Stimulated activated CD4-positive, alpha-beta T cell treated with anti-CD3 and anti-CD28 coated beads, Interleukin-4, amount 100 ng/mL, for 24 hours (primary cell): ENCODE measurements at regions not wholly inside any gene's neighbourhood (a gene's known extent, or its start where the extent isn't known, plus 50 kb on each side); places are given as distances from the start of the nearest gene placed in this dataset.
"Not testable (repeated sequence)": the region's sequence is repeated elsewhere in the genome, so short reads cannot be mapped to it uniquely, and the experiment has no call there.

Experiments
- DNase-seq: peaks from one replicate; pipeline ENCODE4 v3.0.0-alpha.2; 2020

DNA sequence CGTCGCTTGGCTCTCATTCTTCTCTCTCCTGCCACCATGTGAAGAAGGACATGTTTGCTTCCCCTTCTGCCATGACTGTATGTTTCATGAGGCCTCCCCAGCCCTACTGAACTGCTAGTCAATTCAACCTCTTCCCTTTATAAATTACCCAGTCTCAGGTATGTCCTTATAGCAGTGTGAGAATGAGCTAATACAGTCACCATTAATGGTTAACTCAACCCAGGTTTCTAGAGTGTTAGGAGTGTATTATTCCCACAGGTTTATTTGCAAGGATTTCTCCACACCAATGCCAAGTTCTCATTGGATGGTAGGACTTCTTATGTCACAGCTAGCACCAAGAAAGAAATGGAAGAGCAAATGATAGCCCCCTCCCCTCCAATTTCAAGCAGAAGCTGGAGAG lies 71.9 kb downstream of the DYNAP start:
- no peak for DNase-seq

DNA sequence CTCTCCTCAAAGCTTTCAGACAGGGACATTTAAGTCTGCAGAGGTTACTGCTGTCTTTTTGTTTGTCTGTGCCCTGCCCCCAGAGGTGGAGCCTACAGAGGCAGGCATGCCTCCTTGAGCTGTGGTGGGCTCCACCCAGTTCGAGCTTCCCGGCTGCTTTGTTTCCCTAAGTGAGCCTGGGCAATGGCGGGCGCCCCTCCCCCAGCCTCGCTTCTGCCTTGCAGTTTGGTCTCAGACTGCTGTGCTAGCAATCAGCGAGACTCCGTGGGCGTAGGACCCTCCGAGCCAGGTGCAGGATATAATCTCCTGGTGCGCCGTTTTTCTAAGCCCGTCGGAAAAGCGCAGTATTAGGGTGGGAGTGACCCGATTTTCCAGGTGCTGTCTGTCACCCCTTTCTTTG lies 78.7 kb downstream of the DYNAP start:
- DNase-seq = not testable (repeated sequence)

DNA sequence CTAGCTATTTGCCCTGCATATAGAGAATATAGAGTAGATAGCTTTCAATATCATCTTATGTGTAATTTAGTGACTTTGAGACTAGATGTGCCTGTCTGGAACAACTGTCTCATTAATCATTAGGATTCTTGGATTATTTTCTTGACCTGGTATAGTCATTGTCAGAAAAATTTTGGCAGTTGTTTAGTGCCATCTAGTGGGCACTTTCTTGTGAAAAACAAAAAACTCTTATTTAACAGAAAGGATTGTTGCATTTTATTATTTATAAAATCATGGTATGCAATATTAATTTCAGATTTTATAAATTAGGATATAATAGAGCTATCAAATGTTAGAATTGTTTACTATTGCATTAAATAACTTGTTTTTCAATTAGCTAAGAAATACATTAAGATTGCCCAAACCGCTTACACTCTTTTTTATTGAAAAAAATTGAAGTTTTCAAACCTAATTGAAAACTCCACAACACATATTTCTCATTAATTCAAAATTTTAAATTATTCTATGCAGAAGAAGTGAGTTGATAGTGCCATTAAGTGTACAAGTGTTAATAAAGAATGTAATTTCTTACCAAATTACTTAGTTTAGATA lies 80.3 kb downstream of the DYNAP start:
- no peak for DNase-seq

DNA sequence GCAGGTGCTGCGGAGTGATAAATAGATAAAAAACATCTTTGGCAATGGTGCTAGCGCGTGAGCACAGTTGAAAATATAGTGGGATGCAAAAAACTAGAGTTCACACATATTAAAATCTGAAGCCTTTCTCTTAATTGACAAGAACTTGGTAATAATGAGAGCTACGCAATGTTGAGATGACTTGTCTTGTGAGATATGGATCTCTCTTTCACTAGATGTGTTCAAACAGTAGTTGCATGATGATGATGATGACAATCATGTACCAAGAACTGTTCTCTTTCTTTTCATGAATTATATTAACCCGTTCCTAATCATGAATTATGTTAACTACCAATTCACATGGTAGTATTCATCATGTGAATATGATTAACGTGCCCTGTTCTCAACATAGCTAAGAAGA lies 81.1 kb downstream of the DYNAP start:
- no peak for DNase-seq

DNA sequence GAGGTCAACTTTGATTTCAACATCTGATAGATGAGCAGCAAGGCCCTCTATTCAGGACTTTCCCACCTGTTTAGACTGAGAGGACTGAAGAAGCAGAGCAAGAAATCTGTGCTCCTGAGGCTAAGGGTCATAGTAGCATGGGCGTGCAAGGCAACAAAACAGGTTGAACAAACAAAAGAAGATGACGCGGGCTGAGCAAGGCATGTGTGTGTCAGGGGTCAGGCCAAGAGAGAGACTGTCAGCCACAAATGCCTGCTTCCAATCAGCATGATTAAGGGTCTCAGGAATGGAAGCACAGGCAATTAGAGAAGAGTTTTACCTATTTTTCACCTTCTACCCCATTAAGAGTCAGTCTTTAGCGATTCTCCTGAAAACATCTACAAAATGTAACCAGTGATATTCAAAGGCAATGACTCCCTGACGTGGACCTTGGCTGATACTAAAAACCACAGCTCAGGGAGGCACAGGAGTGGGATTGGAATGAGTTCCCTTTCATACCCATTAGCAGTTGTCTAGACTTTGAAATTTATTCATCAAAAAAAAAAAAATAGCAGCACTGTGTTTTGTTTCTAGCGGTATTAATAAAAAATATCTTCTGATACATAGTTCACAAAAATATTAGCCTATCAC lies 81.9 kb downstream of the DYNAP start:
- DNase-seq = no peak

DNA sequence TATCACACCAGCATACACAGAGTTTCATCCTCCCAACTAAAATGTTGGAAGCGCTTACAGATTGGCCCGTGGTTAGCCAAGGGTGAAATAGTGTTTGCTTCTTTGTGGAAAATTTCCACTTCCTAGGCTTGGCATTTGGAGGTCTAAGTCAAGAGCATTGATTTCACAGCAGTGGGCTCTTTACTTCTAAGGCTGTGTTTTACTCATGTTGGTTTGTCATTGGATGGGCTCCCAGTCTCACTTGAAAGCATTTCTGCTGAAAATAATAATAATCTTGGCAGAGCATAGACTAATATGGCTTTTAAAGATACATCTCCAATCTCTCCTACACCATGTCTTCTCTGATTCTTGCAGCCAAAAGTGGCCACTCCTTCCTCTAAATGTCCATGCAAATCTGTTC lies 82.9 kb downstream of the DYNAP start:
- no peak for DNase-seq

DNA sequence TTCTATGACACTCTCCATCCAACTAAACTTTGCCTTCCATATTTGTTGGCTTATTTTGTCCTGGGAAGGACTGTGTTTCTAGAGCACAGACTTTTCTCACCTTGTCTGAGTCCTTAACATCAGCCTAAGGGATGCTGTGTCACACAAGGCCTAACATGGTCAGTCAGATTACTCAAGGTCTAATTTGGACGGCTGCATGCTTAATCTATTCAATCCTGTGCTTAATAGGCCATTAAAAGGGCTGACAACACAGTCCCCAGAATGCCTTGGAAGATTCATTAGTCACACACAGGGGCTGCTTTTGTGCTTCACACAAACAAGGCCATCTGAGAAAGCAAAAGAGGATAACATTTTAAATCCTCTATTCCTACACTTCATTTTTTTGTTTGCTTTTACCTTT lies 84.0 kb downstream of the DYNAP start:
- no peak for DNase-seq

DNA sequence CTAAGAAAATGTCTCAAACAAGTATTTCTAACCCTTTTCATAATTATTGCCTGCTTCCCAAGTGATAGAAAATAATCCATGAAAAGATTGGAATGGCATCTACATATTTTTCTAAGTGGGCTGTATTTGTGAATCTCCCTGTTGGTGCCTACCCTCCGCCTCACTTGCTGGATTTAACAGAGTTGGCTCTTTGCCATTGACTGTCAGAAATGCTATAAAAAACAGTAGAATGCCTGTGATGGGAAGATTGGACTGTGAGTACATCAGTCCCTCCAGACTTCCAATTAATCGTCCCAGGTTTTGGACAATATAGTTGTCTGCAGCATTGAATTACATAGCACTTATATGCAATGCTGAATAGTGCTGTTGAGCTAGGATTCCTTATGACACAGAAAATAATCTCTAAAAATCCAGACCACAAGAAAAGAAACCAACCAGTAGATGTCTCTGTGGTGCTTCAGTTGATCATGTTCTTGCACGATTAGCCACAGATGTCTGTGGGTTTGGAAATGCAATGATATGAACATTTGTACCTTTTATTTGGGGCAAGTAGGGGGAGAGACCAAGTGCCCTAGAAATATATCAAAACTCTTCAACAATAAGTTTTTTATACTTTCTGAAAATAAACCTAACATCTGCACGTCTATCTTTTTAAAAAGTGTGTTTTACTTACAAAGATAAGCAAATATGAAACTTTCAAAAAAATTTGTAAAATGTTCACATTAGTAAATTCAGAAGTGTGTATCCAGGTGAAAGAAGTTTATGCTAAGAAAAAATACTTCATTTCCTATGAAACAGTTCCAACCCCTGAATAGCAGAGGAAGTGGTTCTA lies 88.5 kb downstream of the DYNAP start:
- DNase-seq = no peak

DNA sequence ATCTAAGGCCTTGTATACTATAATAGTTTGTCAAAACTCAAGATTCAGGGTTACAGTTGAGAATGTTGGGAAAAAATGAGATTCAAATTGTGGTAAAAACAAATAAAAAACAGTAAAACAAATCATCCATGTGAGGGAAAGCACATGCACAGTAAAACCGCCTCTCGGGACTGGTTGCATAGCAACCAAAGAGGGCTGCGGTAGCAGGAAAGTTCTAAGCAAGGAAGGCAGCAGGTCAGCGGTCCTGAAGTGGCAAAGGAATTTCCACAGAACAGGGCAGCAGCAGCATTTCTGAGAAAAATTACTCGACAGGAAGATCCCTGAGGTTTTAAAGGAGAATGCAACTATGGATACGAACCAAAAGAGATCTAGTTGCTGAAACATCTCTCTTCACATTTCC lies 93.7 kb downstream of the DYNAP start:
- DNase-seq = no peak

DNA sequence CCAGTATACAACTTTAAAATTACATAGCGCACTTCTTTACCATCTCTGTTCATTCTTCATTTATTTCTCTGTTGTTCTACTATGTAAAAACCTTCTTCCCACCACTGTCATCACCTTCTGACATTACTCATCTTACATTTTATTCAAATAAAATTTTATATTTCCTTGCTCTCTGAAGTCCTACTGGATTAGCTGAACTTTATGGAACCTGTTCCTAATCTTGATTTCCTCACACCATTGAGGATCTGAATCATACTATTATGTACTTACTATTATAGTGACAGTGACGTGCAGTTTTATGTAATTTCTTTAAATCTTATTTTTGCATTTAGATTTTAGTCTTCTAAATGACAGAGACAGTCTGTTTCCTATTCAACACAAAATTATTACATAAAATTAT lies 98.3 kb downstream of the DYNAP start:
- DNase-seq = no peak

DNA sequence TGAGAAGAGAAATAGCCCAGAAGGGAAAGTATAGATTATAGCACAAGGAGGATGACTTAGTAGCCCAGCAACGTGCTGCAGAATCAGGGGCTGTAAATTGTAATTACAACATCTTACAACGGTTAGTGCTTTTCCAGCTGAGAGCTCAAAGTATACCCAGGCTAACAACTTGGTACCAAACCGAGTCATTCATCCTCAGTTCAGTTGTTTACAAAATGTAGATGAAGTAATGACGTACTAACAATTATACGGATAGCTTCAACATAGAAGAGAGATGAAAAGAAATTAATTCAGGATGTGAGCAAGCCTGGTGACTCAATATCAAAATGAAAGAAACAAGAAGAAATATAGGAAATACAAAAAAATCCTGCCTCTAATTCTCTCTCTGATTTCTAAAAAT lies 99.2 kb downstream of the DYNAP start:
- DNase-seq = no peak

DNA sequence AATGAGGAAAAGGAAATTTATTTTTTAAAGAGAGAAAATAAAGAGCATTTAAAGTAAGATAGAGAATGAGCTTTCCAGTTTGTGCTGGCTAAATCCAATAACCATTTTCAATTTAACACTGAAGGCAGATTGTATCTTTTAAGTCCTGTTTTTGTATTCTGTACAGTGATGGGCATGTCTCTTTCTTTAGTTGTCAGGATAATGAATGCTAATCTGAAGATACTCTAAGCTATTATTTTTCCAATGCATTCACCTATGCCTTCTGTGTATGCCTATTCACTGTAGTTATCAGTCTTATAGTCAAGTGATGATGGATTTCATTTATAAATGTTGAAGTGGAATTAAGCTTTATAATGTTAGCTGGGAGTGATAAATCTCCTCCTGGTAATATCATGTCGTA lies 101.4 kb downstream of the DYNAP start:
- no peak for DNase-seq

DNA sequence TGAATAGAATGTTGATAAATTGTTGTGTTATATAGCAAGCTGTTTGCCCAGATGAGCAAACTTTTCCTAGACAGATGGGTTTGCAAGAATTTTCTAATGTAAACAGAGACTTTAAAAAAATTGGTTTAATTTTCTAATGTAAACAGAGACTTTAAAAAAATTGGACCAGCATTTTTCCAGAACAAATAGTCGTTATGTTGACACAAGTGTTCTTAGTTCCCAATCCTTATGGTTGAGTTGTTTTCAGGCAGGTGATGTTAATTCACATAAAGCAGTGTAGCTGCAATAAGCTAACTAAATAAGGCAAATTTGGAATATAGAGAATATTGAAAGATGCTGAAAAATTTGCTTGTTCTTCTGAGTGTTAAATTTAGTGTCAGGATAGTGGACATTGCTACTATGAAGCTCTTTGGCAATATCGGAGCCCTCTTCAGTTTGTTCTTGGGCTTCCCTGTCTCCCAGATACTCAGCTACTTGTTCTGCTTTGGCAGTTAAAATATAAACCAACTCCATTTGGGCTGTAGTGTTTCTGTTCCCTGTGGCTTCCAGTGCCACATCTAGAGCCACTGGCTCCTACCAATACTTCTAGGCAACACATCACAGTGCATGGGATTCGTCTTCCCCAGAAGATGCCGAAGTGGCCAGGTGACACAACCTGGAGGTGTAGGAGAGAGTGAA lies 105.7 kb downstream of the DYNAP start:
- no peak for DNase-seq

DNA sequence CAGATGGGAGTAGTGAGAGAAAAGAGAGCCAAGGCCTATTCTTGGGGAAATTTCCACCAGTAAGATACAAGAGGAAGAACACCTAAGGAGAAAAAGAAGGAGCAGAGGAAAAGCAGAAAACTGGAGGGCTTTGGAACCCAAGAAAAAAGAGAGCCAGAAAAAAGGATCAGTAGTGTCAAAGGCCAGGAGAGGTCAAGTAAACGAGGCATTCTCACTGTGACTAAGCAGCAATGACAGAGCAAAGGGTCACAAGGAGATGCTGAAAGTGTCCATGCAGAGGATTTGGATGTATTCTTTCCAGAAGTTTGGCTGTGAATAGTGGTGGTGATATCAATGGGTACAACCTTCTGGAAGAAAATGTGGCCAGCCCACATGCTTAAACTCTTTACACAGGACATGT lies 109.5 kb downstream of the DYNAP start:
- no peak for DNase-seq

DNA sequence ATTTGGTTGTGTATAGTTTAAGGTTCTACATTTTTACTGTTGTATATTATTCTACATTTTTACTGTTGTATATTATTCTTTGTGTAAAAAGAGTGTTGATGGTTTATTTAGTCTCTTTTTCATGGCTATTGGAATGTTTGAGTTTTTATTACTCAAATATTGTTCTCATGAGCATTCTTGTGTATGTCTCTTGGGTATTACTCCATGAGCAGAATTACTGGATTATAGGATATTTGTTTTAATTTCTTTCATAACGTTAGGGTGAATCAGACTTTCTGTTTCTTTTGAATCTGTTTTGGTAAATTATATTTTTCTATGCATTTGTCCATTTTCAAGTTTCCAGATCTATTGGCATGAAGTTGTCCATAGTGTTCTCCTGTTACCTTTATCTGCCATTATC lies 111.6 kb downstream of the DYNAP start:
- DNase-seq = no peak

DNA sequence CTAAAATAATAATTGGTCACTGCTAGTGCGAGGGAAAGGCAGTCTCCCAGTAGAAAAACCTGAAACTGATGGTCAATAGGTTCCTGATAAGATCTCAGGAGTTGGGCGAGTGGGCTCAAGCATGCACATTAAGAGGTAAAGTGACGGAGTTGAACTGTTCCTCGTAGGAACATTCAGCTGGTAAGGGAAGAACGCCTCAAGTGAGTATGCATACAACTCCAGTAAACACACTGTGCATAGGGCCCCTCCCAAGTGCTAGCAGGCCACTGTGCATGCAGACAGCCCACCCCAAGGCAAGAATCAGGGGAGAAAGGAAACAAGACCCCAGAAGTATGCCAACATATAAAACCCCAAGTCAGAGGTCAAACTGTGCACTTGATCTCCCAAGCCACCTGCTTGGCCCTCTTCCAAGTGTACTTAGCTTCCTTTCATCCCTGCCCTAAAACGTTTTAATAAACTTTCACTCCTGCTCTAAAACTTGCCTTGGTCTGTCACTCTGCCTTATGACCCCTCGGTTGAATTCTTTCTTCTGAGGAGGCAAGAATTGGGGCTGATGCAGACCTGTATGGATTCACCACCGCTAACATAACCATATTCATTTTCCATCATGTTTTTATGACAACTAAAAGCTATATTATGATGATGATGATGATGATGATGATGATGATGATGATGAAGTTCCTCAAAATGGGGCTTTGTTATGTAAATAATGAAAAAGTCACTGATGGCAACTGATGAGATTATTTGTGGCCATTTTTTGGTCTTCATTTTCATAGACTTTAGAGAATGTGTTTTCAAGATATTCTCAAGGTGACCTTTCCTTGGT lies 118.0 kb upstream of the RAB27B start:
- no peak for DNase-seq

DNA sequence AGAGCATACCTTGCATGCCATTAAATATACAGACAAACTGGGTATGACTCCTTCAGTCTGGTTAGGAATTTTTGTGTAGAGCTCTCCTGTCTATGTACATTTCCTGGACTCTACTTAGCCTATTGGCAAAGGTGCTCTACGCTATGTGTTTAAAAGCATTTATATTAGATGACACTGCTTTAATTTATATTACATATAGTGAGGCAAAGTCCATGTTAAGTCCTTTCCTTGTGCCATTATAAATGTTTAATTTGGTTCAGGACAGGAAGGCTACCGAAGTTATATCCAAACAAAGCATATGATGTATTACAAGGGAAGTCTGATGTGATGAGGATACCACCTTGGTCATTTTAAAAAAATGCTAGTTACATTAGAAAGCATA lies 117.4 kb upstream of the RAB27B start:
- no peak for DNase-seq

DNA sequence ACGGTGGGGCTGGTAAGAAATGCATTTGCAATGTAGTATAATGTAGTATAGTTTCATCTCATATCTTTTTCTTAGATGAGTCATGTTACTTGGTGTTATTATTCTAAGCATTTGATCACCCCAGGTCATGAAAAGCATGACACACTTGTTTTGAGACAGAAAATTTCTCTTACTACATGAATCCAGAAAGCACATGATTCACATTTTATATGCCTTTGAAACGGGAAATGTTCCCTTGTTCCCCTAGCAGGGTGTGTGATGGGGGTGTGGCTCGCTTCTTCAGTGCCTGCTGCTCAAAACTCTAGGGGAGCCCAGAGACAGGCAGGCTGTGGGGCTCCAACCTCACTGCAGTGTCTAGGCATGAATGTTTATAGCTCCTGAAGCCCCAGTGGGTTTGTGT lies 116.0 kb upstream of the RAB27B start:
- DNase-seq = peak; percentile 14

DNA sequence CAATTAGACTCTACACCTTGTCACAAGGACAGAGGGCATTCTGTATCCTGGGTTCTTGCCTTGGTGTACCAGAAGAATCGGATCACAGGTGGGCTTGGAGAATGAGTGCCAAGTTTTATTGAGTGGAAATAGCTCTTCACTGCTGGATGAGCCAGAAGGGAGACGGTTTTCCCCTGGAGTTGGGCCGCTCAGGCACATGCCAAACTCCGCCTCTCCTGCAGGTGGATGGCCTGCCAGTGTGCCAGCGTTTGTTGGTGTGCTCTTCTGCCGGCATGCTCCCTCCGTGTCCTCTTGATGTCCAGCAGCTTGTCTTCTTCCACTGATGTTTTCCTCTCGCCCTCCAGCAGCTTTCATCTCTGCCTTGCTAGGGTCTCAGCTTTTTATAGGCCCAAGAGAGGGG lies 115.5 kb upstream of the RAB27B start:
- DNase-seq = no peak

DNA sequence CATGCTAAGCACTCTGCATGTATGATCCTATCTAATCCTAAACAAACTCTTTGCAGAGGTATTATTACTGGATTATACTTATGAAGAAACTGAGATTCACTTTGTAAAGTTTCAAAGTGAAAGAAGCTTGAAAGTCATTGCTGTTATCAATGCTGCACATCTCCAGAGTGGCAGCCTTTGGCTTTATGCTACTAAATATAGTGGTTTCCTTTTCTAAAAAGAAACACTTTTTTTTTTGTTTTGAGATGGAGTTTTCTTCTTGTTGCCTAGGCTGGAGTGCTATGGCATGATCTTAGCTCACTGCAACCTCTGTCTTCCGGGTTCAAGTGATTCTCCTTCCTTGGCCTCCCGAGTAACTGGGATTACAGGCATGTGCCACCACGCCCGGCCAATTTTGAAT lies 114.9 kb upstream of the RAB27B start:
- no peak for DNase-seq

DNA sequence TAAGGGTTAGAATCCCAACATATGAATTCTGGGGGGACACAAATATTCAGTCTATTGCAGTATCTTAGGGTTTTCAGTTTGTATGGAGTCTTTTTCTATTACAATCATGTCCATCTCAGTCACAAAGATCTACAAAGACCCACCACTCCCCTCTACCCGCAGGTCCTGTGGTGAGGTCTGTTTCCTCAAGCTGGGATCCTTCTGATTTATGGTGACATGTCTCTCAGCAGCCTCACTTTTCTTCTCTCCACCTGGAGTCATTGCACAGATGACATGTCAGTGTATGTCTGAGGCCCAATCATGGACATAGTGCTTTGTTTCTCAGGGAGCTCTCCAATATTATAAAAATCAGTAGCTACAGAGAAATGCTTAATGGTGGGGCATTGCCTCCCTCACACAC lies 113.4 kb upstream of the RAB27B start:
- DNase-seq = no peak

DNA sequence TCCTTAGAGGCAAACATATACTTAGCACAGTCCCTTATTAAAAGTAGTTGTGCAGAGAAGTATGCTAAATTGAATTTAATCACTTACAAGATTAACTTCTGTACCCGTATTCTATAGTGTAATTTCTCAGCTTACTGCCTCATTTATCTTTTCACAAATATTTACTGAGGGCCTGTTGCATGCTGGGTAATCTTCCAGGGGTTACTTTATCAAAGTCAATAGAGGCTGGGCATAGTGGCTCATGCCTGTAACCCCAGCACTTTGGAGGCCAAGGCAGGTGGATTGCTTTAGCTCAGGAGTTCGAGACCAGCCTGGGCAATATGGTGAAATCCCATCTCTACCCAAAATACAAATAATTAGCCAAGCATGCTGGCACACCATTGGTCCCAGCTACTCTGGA lies 111.7 kb upstream of the RAB27B start:
- no peak for DNase-seq
